ENCODE measurements at regions not wholly inside any gene's neighbourhood (a gene's known extent, or its start where the extent isn't known, plus 50 kb on each side); places are given as distances from the start of the nearest gene placed in this dataset.

GRCh38 chr15:95629503-95630168 lies 700.9 kb upstream of the NR2F2 start:
- TF ChIP-seq CTCF (IDR thresholded peaks at IDR 0.05; ENCODE audit: low read length) (no peak), EZH2phosphoT487 (IDR thresholded peaks at IDR 0.05; ENCODE audit: low read length) (no peak)

Measured in MM.1S (cell line).